ENCODE measurements at regions not wholly inside any gene's neighbourhood (a gene's known extent, or its start where the extent isn't known, plus 50 kb on each side); places are given as distances from the start of the nearest gene placed in this dataset.

DNA sequence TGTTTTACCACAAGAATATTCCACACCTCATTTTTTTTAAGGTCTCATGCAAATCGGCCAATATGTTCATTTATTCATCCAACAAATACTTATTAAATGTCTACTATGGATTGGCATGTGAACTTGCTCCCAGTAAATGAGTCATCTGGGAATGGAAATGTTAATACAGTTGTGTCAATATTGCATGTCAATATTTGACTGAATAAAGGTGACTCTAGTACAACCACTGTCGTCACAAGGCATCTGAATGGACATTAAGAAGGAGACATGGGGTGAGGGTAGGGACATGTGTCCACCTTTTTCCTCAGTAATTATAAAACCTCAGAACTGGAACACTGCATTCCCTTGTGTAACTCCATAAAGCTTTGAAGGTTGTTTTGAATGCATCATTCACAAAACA lies 365.4 kb downstream of the ADCYAP1 start:
- TF ChIP-seq, protein P1, sequence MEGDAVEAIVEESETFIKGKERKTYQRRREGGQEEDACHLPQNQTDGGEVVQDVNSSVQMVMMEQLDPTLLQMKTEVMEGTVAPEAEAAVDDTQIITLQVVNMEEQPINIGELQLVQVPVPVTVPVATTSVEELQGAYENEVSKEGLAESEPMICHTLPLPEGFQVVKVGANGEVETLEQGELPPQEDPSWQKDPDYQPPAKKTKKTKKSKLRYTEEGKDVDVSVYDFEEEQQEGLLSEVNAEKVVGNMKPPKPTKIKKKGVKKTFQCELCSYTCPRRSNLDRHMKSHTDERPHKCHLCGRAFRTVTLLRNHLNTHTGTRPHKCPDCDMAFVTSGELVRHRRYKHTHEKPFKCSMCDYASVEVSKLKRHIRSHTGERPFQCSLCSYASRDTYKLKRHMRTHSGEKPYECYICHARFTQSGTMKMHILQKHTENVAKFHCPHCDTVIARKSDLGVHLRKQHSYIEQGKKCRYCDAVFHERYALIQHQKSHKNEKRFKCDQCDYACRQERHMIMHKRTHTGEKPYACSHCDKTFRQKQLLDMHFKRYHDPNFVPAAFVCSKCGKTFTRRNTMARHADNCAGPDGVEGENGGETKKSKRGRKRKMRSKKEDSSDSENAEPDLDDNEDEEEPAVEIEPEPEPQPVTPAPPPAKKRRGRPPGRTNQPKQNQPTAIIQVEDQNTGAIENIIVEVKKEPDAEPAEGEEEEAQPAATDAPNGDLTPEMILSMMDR (IDR thresholded peaks at IDR 0.05; ENCODE audit: low read depth, low read length): no peak
- no peak for TF ChIP-seq POLR2A (IDR thresholded peaks at IDR 0.05; ENCODE audit: extremely low read depth, insufficient read length)
